Osteoblast (primary cell): ENCODE measurements at regions not wholly inside any gene's neighbourhood (a gene's known extent, or its start where the extent isn't known, plus 50 kb on each side); places are given as distances from the start of the nearest gene placed in this dataset.

Experiments used
- DNase-seq: peaks from one replicate; pipeline ENCODE4 v3.0.0; 2011; ENCODE audit warnings: low spot score, mixed read lengths; ENCODE audit not compliant: insufficient read length; ENCODE audit errors: missing footprints
- H2AFZ ChIP-seq: 2 replicates; pipeline ENCODE4 v1.6.0; 2011; ENCODE audit warnings: mild to moderate bottlenecking, low read length
- H3K27ac ChIP-seq: 2 replicates; pipeline ENCODE4 v1.5.1; 2011; ENCODE audit warnings: mild to moderate bottlenecking, low read depth, low read length, moderate library complexity
- H3K27me3 ChIP-seq: 2 replicates; pipeline ENCODE4 v1.6.0; 2012; ENCODE audit warnings: mild to moderate bottlenecking, control low read depth, inconsistent platforms, low read length, moderate library complexity; ENCODE audit not compliant: insufficient read depth
- H3K36me3 ChIP-seq: 2 replicates; pipeline ENCODE4 v1.5.1; 2011; ENCODE audit warnings: mild to moderate bottlenecking, low read length, control low read depth, moderate library complexity; ENCODE audit not compliant: insufficient read depth
- H3K4me1 ChIP-seq: 2 replicates; pipeline ENCODE4 v1.5.1; 2011; ENCODE audit warnings: mild to moderate bottlenecking, low read length, control low read depth, moderate library complexity; ENCODE audit not compliant: insufficient read depth
- H3K4me2 ChIP-seq: 2 replicates; pipeline ENCODE4 v1.6.0; 2011; ENCODE audit warnings: mild to moderate bottlenecking, low read length; ENCODE audit not compliant: insufficient read depth
- H3K4me3 ChIP-seq: fragments of 200-600 bp; sonication (generic); 3 replicates; pipeline ENCODE4 v1.5.1; 2012; ENCODE audit warnings: mild to moderate bottlenecking, low read length, inconsistent platforms; ENCODE audit not compliant: insufficient read depth
- H3K79me2 ChIP-seq: 2 replicates; pipeline ENCODE4 v1.6.0; 2012; ENCODE audit warnings: mild to moderate bottlenecking, low read length, control low read depth, inconsistent platforms; ENCODE audit not compliant: insufficient read depth
- H3K9me3 ChIP-seq: 2 replicates; pipeline ENCODE4 v1.5.1; 2011; ENCODE audit warnings: low read depth, low read length, control low read depth
- H4K20me1 ChIP-seq: 2 replicates; pipeline ENCODE4 v1.6.0; 2012; ENCODE audit warnings: mild to moderate bottlenecking, low read length, control low read depth; ENCODE audit not compliant: insufficient read depth
- CTCF ChIP-seq: IDR thresholded peaks from 2 replicates; pipeline ENCODE4 v1.5.1; 2011; ENCODE audit warnings: mild to moderate bottlenecking, low read depth, low read length, moderate library complexity; ENCODE audit errors: extremely low read depth

GRCh38 chr5:88119535-88120125, 149.0 kb downstream of the TMEM161B start:
- no peaks in the 10 kb centered on the region for H3K4me1 ChIP-seq
- no peaks in the 10 kb centered on the region for H3K36me3 ChIP-seq
- H3K79me2 ChIP-seq = no peaks in the 10 kb centered on the region
- no peak for TF ChIP-seq CTCF
- DNase-seq = no peak
- H3K4me2 ChIP-seq = no peak overlapping the region
- no peak overlapping the region for H2AFZ ChIP-seq
- H3K27ac ChIP-seq = no peak overlapping the region
- no peaks in the 10 kb centered on the region for H3K9me3 ChIP-seq
- H4K20me1 ChIP-seq = no peaks in the 10 kb centered on the region
- H3K4me3 ChIP-seq = no peak overlapping the region
- H3K27me3 ChIP-seq = no peaks in the 10 kb centered on the region

- no peaks in the 10 kb centered on the region for H3K9me3 ChIP-seq
- H2AFZ ChIP-seq = no peak overlapping the region
- TF ChIP-seq CTCF = no peak
- no peak overlapping the region for H3K4me2 ChIP-seq
- H3K79me2 ChIP-seq = no peaks in the 10 kb centered on the region
- H3K36me3 ChIP-seq = no peaks in the 10 kb centered on the region
- no peak overlapping the region for H3K4me3 ChIP-seq
- no peaks in the 10 kb centered on the region for H3K4me1 ChIP-seq
- DNase-seq = no peak
- H4K20me1 ChIP-seq = no peaks in the 10 kb centered on the region
- H3K27ac ChIP-seq = no peak overlapping the region
- H3K27me3 ChIP-seq = no peaks in the 10 kb centered on the region
Observed at GRCh38 chr5:88118179-88118578, 150.5 kb downstream of the TMEM161B start.

GRCh38 chr5:88117546-88117945, 151.1 kb downstream of the TMEM161B start:
- no peaks in the 10 kb centered on the region for H4K20me1 ChIP-seq
- H2AFZ ChIP-seq = no peak overlapping the region
- no peak overlapping the region for H3K27ac ChIP-seq
- no peak for TF ChIP-seq CTCF
- H3K79me2 ChIP-seq = no peaks in the 10 kb centered on the region
- H3K27me3 ChIP-seq = no peaks in the 10 kb centered on the region
- H3K4me2 ChIP-seq = no peak overlapping the region
- no peaks in the 10 kb centered on the region for H3K4me1 ChIP-seq
- no peak overlapping the region for H3K4me3 ChIP-seq
- DNase-seq = peak; percentile 29
- H3K9me3 ChIP-seq = no peaks in the 10 kb centered on the region
- no peaks in the 10 kb centered on the region for H3K36me3 ChIP-seq

- no peaks in the 10 kb centered on the region for H3K79me2 ChIP-seq
- no peak overlapping the region for H2AFZ ChIP-seq
- no peak for DNase-seq
- no peak overlapping the region for H3K27ac ChIP-seq
- no peak overlapping the region for H3K4me2 ChIP-seq
- no peaks in the 10 kb centered on the region for H3K4me1 ChIP-seq
- H3K27me3 ChIP-seq = no peaks in the 10 kb centered on the region
- H3K36me3 ChIP-seq = no peaks in the 10 kb centered on the region
- H4K20me1 ChIP-seq = no peaks in the 10 kb centered on the region
- no peaks in the 10 kb centered on the region for H3K9me3 ChIP-seq
- H3K4me3 ChIP-seq = no peak overlapping the region
- TF ChIP-seq CTCF = no peak
Observed at GRCh38 chr5:88116396-88116795, 152.2 kb downstream of the TMEM161B start.
